ENCODE measurements at regions not wholly inside any gene's neighbourhood (a gene's known extent, or its start where the extent isn't known, plus 50 kb on each side); places are given as distances from the start of the nearest gene placed in this dataset.

DNA sequence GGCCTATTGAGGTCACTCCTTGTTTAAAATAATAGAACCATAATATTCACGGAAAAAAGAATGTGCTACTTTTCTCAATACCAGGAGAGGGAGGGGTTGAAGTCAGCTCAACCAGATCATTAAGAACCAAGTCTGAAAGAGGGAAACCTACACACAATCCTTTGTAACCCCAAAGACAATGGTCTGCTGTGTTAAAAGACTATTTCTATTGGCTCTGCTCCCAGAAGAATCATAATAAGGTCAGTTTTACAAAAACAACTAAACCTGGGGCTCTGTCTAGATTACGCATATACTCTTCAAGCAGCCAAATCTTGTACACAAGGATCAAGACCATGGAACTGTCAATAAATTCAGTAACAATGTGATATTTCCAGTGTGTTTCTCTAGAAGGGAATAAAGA is 177.2 kb upstream of the CRIM1 start:
- no peaks in the 10 kb centered on the region for H3K4me1 ChIP-seq
- H3K27ac ChIP-seq = no peak overlapping the region
- no peaks in the 10 kb centered on the region for H3K27me3 ChIP-seq
- DNase-seq = no peak
- H3K36me3 ChIP-seq = no peaks in the 10 kb centered on the region
- H3K4me3 ChIP-seq = no peak overlapping the region
- no peaks in the 10 kb centered on the region for H3K9me3 ChIP-seq
- no peak for TF ChIP-seq POLR2A (IDR thresholded peaks at IDR 0.05)
- TF ChIP-seq, protein P1, sequence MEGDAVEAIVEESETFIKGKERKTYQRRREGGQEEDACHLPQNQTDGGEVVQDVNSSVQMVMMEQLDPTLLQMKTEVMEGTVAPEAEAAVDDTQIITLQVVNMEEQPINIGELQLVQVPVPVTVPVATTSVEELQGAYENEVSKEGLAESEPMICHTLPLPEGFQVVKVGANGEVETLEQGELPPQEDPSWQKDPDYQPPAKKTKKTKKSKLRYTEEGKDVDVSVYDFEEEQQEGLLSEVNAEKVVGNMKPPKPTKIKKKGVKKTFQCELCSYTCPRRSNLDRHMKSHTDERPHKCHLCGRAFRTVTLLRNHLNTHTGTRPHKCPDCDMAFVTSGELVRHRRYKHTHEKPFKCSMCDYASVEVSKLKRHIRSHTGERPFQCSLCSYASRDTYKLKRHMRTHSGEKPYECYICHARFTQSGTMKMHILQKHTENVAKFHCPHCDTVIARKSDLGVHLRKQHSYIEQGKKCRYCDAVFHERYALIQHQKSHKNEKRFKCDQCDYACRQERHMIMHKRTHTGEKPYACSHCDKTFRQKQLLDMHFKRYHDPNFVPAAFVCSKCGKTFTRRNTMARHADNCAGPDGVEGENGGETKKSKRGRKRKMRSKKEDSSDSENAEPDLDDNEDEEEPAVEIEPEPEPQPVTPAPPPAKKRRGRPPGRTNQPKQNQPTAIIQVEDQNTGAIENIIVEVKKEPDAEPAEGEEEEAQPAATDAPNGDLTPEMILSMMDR (IDR thresholded peaks at IDR 0.05) = no peak

GRCh38 chr2:36177282-36177681 is 178.3 kb upstream of the CRIM1 start:
- no peak for TF ChIP-seq POLR2A (IDR thresholded peaks at IDR 0.05)
- TF ChIP-seq, protein P1 (IDR thresholded peaks at IDR 0.05) = no peak
- Histone ChIP-seq H3K27ac (no peak overlapping the region), H3K9me3 (no peaks in the 10 kb centered on the region)

DNA sequence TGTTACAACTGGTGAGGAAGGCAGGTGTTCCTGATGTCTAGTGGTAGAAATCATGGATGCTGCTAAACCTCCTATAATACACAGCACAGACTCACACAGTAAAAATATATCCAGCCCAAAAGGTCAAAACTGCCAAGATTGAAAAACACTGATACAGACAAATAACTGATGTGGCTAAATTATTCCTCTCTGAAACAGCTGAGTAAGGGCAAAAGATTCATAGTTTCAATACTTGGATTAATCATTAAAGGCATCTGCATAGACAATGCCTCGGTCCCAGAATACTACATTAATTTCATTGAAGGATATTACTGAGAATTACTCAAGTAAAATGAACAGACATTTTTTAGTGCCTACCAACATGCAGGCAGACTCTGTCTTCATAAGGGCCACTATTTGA is 180.7 kb upstream of the CRIM1 start:
- Histone ChIP-seq H3K9me3 (no peaks in the 10 kb centered on the region), H3K27ac (no peak overlapping the region), H3K36me3 (no peaks in the 10 kb centered on the region), H3K4me3 (no peak overlapping the region), H3K4me1 (no peaks in the 10 kb centered on the region), H3K27me3 (no peaks in the 10 kb centered on the region)
- TF ChIP-seq, protein P1 (IDR thresholded peaks at IDR 0.05) = no peak
- TF ChIP-seq POLR2A (IDR thresholded peaks at IDR 0.05) = no peak
- no peak for DNase-seq

More at GRCh38 chr2:36177282-36177681, 178.3 kb upstream of the CRIM1 start:
- DNase-seq = no peak
- no peaks in the 10 kb centered on the region for H3K27me3 ChIP-seq
- H3K36me3 ChIP-seq = no peaks in the 10 kb centered on the region
- no peak overlapping the region for H3K4me3 ChIP-seq
- no peaks in the 10 kb centered on the region for H3K4me1 ChIP-seq

DNA sequence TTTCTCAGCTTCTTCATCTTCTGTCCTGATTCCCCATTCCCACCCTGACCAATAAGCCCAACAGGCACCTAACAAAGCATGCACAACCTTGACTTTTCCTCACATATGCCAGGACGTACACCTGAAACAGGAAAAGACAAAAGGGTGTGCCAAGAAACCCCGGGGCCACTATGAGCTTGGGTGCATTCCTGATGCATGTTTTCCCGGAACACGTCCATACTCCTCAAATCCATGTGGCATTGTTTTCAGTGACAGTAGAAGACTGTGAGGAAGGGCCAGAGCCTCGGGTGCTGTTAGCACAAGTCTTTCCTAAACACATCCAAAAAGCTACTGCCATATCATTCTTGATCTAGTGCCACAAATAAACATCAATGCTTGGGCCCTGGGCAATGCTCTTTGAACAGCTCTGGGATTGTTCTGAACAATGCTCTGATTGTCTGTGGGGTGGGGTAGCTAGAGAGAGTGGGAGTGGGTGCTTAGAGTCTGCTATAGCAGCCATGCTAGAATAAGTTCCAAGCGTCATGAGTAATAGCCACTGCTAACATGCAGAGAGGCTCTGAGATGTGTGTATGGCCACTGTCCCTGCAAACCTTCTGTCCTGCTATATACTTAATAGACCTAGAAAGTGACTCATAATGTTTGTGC is 181.7 kb upstream of the CRIM1 start:
- no peaks in the 10 kb centered on the region for H3K9me3 ChIP-seq
- DNase-seq = no peak
- H3K36me3 ChIP-seq = no peaks in the 10 kb centered on the region
- H3K27ac ChIP-seq = no peak overlapping the region
- TF ChIP-seq, protein P1 (IDR thresholded peaks at IDR 0.05) = no peak
- no peak for TF ChIP-seq POLR2A (IDR thresholded peaks at IDR 0.05)
- H3K4me3 ChIP-seq = no peak overlapping the region
- H3K4me1 ChIP-seq = no peaks in the 10 kb centered on the region
- no peaks in the 10 kb centered on the region for H3K27me3 ChIP-seq

GRCh38 chr2:36172824-36173223 is 182.8 kb upstream of the CRIM1 start:
- H3K4me1 ChIP-seq = no peaks in the 10 kb centered on the region
- no peak for DNase-seq
- TF ChIP-seq, protein P1 (IDR thresholded peaks at IDR 0.05) = no peak
- TF ChIP-seq POLR2A (IDR thresholded peaks at IDR 0.05) = no peak
- no peak overlapping the region for H3K4me3 ChIP-seq
- H3K36me3 ChIP-seq = no peaks in the 10 kb centered on the region
- H3K27ac ChIP-seq = no peak overlapping the region
- H3K9me3 ChIP-seq = no peaks in the 10 kb centered on the region
- H3K27me3 ChIP-seq = no peaks in the 10 kb centered on the region

DNA sequence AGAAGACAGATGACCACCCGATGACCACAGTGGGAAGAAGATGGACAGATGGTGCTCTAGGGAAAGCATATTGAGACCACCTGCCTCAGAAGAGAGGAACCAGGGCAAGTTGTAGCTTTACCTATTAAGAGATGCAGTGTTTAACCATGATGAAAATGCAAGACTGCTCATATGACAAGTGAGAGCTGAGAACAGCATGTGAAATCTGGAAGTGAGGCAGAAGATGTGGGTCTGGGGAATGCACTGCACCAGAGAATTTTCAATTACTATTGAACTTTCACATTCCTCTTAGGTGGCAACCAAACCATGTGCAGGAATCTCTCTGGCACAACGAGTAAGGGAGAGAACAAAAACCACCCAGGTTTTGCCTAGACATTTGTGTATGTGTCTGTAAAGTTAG is 184.8 kb upstream of the CRIM1 start:
- Histone ChIP-seq H3K9me3 (no peaks in the 10 kb centered on the region), H3K4me1 (no peaks in the 10 kb centered on the region), H3K4me3 (no peak overlapping the region), H3K27me3 (no peaks in the 10 kb centered on the region), H3K36me3 (no peaks in the 10 kb centered on the region), H3K27ac (no peak overlapping the region)
- DNase-seq = no peak
- TF ChIP-seq POLR2A (IDR thresholded peaks at IDR 0.05) = no peak
- TF ChIP-seq, protein P1 (IDR thresholded peaks at IDR 0.05) = no peak
